Progenitor cell of endocrine pancreas (in vitro differentiated cells): ENCODE measurements at regions not wholly inside any gene's neighbourhood (a gene's known extent, or its start where the extent isn't known, plus 50 kb on each side); places are given as distances from the start of the nearest gene placed in this dataset.
"Not testable (repeated sequence)": the region's sequence is repeated elsewhere in the genome, so short reads cannot be mapped to it uniquely, and the experiment has no call there.

Experiments used
- DNase-seq: peaks from one replicate; pipeline ENCODE4 v3.0.0; 2021; ENCODE audit warnings: low spot score; ENCODE audit not compliant: unreplicated experiment
- H3K27ac Mint-ChIP-seq: 2 replicates; pipeline ENCODE4 v1.8.0; 2021; ENCODE audit warnings: mild to moderate bottlenecking, moderate library complexity, mixed read lengths
- H3K27me3 Mint-ChIP-seq: 2 replicates; pipeline ENCODE4 v1.8.0; 2021; ENCODE audit warnings: mixed read lengths
- H3K36me3 Mint-ChIP-seq: 2 replicates; pipeline ENCODE4 v1.8.0; 2022; ENCODE audit warnings: mixed read lengths; ENCODE audit not compliant: insufficient read depth
- H3K4me1 Mint-ChIP-seq: 2 replicates; pipeline ENCODE4 v1.8.0; 2021; ENCODE audit warnings: low read depth, mixed read lengths
- H3K4me3 Mint-ChIP-seq: 2 replicates; pipeline ENCODE4 v1.8.0; 2021; ENCODE audit warnings: low read depth, mild to moderate bottlenecking, moderate library complexity, mixed read lengths
- H3K9me3 Mint-ChIP-seq: 2 replicates; pipeline ENCODE4 v1.8.0; 2021; ENCODE audit warnings: low read depth, mixed read lengths
- TF ChIP-seq, protein P1 (sequence below): fragments of 200-600 bp; sonication (generic); IDR thresholded peaks from one replicate; pipeline ENCODE4 v1.5.0; 2021; ENCODE audit warnings: antibody characterized with exemption, mild to moderate bottlenecking; ENCODE audit not compliant: unreplicated experiment

DNA sequence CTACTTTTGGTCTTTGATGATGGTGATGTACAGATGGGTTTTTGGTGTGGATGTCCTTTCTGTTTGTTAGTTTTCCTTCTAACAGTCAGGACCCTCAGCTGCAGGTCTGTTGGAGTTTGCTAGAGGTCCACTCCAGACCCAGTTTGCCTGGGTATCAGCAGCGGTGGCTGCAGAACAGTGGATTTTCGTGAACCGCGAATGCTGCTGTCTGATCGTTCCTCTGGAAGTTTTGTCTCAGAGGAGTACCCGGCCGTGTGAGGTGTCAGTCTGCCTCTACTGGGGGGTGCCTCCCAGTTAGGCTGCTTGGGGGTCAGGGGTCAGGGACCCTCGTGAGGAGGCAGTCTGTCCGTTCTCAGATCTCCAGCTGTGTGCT is 56.6 kb upstream of the TNFAIP8 start:
- not testable (repeated sequence) for H3K27ac Mint-ChIP-seq, DNase-seq, H3K9me3 Mint-ChIP-seq, H3K36me3 Mint-ChIP-seq, H3K4me3 Mint-ChIP-seq, H3K27me3 Mint-ChIP-seq
- H3K4me1 Mint-ChIP-seq: peaks cover 24% of the 10 kb centered on the region

DNA sequence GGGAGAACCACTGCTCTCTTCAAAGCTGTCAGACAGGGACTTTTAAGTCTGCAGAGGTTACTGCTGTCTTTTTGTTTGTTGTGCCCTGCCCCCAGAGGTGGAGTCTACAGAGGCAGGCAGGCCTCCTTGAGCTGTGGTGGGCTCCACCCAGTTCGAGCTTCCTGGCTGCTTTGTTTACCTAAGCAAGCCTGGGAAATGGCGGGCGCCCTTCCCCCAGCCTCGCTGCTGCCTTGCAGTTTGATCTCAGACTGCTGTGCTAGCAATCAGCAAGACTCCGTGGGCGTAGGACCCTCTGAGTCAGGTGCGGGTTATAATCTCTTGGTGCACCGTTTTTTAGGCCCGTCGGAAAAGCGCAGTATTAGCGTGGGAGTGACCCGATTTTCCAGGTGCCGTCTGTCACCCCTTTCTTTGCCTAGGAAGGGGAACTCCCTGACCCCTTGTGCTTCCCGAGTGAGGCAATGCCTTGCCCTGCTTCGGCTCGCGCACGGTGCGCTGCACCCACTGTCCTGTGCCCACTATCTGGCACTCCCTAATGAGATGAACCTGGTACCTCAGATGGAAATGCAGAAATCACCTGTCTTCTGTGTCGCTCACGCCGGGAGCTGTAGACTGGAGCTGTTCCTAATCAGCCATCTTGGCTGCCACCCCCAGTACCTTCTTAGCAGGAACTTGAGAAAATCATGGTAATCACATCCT is 56.1 kb upstream of the TNFAIP8 start:
- not testable (repeated sequence) for H3K4me3 Mint-ChIP-seq, H3K9me3 Mint-ChIP-seq, DNase-seq, H3K27ac Mint-ChIP-seq, H3K36me3 Mint-ChIP-seq, H3K27me3 Mint-ChIP-seq
- H3K4me1 Mint-ChIP-seq: peaks cover 28% of the 10 kb centered on the region

DNA sequence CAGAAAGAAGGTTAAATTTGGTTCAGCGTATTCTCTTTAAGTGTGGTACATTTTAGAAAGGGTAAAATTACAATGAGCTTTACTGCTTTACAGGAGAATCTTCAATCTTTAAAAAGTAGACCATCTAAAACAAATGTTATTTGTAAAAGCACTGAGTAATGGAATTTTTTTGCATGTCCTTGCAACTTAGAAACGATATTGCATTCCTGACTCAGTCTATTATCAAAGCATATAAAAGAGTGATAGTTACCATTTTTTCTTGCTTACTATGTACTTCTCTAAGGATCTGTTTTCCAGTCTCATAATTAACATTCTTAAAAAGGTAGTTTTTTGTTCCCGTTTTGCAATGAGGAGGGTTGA is 55.5 kb upstream of the TNFAIP8 start:
- TF ChIP-seq, protein P1, sequence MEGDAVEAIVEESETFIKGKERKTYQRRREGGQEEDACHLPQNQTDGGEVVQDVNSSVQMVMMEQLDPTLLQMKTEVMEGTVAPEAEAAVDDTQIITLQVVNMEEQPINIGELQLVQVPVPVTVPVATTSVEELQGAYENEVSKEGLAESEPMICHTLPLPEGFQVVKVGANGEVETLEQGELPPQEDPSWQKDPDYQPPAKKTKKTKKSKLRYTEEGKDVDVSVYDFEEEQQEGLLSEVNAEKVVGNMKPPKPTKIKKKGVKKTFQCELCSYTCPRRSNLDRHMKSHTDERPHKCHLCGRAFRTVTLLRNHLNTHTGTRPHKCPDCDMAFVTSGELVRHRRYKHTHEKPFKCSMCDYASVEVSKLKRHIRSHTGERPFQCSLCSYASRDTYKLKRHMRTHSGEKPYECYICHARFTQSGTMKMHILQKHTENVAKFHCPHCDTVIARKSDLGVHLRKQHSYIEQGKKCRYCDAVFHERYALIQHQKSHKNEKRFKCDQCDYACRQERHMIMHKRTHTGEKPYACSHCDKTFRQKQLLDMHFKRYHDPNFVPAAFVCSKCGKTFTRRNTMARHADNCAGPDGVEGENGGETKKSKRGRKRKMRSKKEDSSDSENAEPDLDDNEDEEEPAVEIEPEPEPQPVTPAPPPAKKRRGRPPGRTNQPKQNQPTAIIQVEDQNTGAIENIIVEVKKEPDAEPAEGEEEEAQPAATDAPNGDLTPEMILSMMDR: no peak
- no peaks in the 10 kb centered on the region for H3K27me3 Mint-ChIP-seq
- DNase-seq: no peak
- H3K4me3 Mint-ChIP-seq: no peak overlapping the region
- H3K27ac Mint-ChIP-seq: no peak overlapping the region
- peaks cover 30% of the 10 kb centered on the region for H3K4me1 Mint-ChIP-seq
- H3K9me3 Mint-ChIP-seq: peaks cover 6% of the 10 kb centered on the region
- H3K36me3 Mint-ChIP-seq: peaks cover 3% of the 10 kb centered on the region

DNA sequence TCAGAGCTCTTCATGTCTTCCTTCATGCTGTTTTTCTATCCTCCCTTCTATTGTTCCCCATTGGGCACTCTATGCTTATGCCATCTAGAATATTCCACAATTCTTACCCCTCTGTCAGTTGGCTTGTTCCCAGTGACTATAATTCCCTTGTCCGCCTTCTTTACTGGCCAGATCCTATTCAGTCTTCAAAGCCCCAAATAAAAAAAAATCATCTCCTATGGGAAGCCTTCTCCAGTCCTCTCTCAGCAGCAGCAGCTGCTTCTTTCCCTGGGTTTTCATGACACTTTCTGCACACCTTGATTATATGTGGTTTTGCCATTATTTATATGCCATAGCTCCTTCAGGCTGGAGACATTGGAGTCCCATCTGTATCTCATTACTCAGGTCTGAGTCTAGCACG is 54.6 kb upstream of the TNFAIP8 start:
- Mint-ChIP-seq H3K4me1 (peaks cover 32% of the 10 kb centered on the region), H3K27ac (no peak overlapping the region), H3K9me3 (peaks cover 6% of the 10 kb centered on the region), H3K4me3 (no peak overlapping the region), H3K27me3 (no peaks in the 10 kb centered on the region), H3K36me3 (peaks cover 3% of the 10 kb centered on the region)
- DNase-seq: no peak
- TF ChIP-seq, protein P1: no peak

DNA sequence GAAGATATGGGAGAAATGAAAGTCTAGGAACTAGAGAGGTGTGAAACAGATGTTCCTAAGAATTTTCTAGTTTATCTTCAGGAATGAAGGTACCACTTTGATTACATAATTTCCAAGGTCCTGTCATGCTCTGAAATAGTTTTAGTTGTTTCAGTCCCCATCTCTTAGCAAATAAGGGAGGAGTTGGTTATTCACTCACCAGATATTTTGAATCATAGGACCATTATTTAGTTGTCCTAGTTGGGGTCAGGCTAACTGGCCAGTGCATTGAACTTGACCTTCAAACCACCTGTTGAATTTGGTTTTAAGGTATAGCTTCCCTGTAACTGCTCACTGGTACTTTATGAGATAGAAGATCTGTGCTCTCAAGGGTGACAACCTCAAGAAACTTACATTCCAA is 53.9 kb upstream of the TNFAIP8 start:
- Mint-ChIP-seq H3K4me3 (no peak overlapping the region), H3K36me3 (peaks cover 3% of the 10 kb centered on the region), H3K9me3 (peaks cover 6% of the 10 kb centered on the region), H3K4me1 (peaks cover 32% of the 10 kb centered on the region), H3K27me3 (no peaks in the 10 kb centered on the region), H3K27ac (peak overlapping the region; percentile 13)
- no peak for DNase-seq
- TF ChIP-seq, protein P1: no peak

DNA sequence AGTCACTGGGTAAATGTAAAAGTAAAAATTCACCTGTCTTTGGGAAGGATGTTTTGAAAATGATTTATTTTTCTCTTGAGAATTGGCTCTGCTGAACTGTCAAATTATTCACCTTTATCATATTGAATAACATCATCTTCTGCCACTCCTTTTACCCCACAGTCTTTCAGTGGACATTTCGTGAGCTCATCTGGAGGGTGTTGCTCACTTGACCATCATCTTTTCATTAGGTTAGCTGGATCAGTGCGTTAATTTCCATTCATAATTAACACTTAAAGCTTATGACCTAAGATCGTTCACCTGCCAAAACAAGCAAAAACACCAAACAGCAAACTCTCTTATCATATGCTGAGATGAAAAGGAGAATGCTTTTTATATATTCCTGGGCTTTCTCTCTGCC is 53.4 kb upstream of the TNFAIP8 start:
- Mint-ChIP-seq H3K9me3 (peaks cover 6% of the 10 kb centered on the region), H3K4me1 (peaks cover 32% of the 10 kb centered on the region), H3K27me3 (no peaks in the 10 kb centered on the region), H3K36me3 (peaks cover 3% of the 10 kb centered on the region), H3K27ac (peak overlapping the region; percentile 94), H3K4me3 (no peak overlapping the region)
- DNase-seq: no peak
- TF ChIP-seq, protein P1: no peak
